Fibroblast of lung (primary cell): ENCODE measurements at regions not wholly inside any gene's neighbourhood (a gene's known extent, or its start where the extent isn't known, plus 50 kb on each side); places are given as distances from the start of the nearest gene placed in this dataset.

Source experiments
- EZH2 ChIP-seq: IDR thresholded peaks from 2 replicates; pipeline ENCODE4 v1.5.1; 2012; ENCODE audit warnings: low read length, control low read depth, mild to moderate bottlenecking; ENCODE audit errors: missing control alignments
- TF ChIP-seq, protein P1 (sequence below), 2 donors: IDR thresholded peaks in 1 of 2; conservative IDR thresholded peaks in 1 of 2; 1 replicate in 1 of 2; 2 replicates in 1 of 2; pipeline ENCODE4 v1.5.1; 2011 to 2012; ENCODE audit warnings: low read length in 2 of 2, control low read depth in 1 of 2, inconsistent platforms in 1 of 2, low read depth in 1 of 2, mild to moderate bottlenecking in 1 of 2

DNA sequence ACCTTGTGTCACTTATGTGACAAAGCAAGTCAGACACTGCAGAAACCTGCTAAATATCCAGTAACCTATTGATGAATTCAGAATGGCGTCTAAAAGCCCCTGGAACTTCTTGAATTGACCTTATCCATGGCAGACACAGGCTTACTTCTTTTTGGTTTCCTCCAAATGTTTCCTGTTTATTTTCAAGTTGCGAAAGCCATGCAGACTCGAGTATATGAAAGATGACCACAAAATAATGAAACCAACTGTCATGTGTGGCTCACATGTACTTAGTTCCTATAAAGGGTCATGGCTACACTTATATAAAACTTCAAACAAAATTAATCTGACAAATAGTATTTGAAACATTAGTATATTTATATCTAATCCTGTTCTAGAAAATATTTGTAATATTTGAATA, 113.1 kb upstream of the FNDC3A start:
- TF ChIP-seq, protein P1, sequence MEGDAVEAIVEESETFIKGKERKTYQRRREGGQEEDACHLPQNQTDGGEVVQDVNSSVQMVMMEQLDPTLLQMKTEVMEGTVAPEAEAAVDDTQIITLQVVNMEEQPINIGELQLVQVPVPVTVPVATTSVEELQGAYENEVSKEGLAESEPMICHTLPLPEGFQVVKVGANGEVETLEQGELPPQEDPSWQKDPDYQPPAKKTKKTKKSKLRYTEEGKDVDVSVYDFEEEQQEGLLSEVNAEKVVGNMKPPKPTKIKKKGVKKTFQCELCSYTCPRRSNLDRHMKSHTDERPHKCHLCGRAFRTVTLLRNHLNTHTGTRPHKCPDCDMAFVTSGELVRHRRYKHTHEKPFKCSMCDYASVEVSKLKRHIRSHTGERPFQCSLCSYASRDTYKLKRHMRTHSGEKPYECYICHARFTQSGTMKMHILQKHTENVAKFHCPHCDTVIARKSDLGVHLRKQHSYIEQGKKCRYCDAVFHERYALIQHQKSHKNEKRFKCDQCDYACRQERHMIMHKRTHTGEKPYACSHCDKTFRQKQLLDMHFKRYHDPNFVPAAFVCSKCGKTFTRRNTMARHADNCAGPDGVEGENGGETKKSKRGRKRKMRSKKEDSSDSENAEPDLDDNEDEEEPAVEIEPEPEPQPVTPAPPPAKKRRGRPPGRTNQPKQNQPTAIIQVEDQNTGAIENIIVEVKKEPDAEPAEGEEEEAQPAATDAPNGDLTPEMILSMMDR (conservative IDR thresholded peaks at IDR 0.05 in 1 of 2, IDR thresholded peaks at IDR 0.05 in 1 of 2; ENCODE audit: low read depth in 1 of 2, low read length in 2 of 2): no peak
- no peak for TF ChIP-seq EZH2
